Mesodermal cell (in vitro differentiated cells): ENCODE measurements at regions not wholly inside any gene's neighbourhood (a gene's known extent, or its start where the extent isn't known, plus 50 kb on each side); places are given as distances from the start of the nearest gene placed in this dataset.
"Not testable (repeated sequence)": the region's sequence is repeated elsewhere in the genome, so short reads cannot be mapped to it uniquely, and the experiment has no call there.

ENCODE experiments used
- H3K27ac ChIP-seq: 2 replicates; pipeline ENCODE4 v1.7.0; 2013; ENCODE audit warnings: mild to moderate bottlenecking, low read depth, low read length, moderate library complexity; ENCODE audit not compliant: severe bottlenecking
- H3K36me3 ChIP-seq: 2 replicates; pipeline ENCODE4 v1.7.1; 2013; ENCODE audit warnings: mild to moderate bottlenecking, low read length, moderate library complexity; ENCODE audit not compliant: control insufficient read depth, insufficient read depth
- H3K4me1 ChIP-seq: one replicate; pipeline ENCODE4 v1.7.1; 2013; ENCODE audit warnings: mild to moderate bottlenecking, low read length; ENCODE audit not compliant: insufficient read depth, control insufficient read depth, poor library complexity, severe bottlenecking
- H3K4me3 ChIP-seq: 2 replicates; pipeline ENCODE4 v1.7.0; 2013; ENCODE audit warnings: low read length, control low read depth, mild to moderate bottlenecking; ENCODE audit not compliant: insufficient read depth, poor library complexity, severe bottlenecking; ENCODE audit errors: extremely low read depth
- H3K9me3 ChIP-seq: 2 replicates; pipeline ENCODE4 v1.7.1; 2013; ENCODE audit warnings: mild to moderate bottlenecking, low read length, moderate library complexity; ENCODE audit not compliant: control insufficient read depth
- WGBS, 2 experiments: methylation state at CpG; one replicate each; pipeline ENCODE4 v1.1.5; 2013; ENCODE audit warnings: missing lambda C conversion rate in 2 of 2; ENCODE audit not compliant: insufficient coverage in 2 of 2; 5-methylcytosine and 5-hydroxymethylcytosine counted together

DNA sequence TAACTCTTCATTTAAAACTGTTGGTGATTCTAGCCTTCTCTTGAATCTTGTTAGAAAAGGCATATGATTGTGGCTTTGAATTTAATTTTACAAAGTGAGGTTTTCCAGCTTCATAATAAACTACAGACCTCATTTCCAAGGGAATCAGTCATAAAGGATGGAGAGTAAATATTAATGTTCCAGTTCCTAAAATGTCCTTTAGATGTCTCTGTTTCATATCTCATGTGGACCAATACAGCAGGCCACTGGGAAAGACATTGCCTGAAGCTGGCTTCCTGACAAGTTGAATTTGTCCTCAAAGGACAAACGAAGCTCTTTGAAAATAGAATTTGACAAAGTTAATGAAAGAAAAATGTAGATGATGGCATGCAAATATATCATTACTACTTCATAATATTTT, 125.4 kb downstream of the ZNF330 start:
- whole genome bisulfite sequencing, 2 experiments: no CpG with 5 or more reads among the region's 1 CpG
- H3K4me3 ChIP-seq: no peak overlapping the region
- no peaks in the 10 kb centered on the region for H3K36me3 ChIP-seq
- no peak overlapping the region for H3K27ac ChIP-seq
- peaks cover 18% of the 10 kb centered on the region for H3K4me1 ChIP-seq
- H3K9me3 ChIP-seq: no peaks in the 10 kb centered on the region

DNA sequence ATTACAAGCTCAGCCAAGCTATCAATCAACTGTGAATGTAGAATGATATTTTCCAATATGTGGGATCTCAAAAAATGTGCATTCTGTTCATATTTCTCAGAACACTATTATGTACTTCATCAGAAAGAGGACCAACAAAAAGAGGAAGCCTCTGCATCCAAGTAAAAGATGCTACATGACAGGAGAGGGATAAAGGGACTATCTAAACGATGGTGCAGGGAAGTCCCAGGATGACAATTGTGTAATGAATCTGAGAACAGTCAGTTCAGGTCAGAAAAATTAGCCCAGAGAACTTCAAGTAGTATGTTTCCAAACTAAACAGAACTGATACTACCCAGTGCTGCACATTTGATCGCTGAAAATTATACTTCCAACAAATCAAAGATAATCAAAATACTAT, 127.0 kb downstream of the ZNF330 start:
- Histone ChIP-seq H3K4me3 (no peak overlapping the region), H3K36me3 (no peaks in the 10 kb centered on the region), H3K27ac (no peak overlapping the region), H3K4me1 (peaks cover 27% of the 10 kb centered on the region), H3K9me3 (no peaks in the 10 kb centered on the region)
- WGBS, 2 experiments: 100% methylated on average over 1 of the region's 2 CpGs

DNA sequence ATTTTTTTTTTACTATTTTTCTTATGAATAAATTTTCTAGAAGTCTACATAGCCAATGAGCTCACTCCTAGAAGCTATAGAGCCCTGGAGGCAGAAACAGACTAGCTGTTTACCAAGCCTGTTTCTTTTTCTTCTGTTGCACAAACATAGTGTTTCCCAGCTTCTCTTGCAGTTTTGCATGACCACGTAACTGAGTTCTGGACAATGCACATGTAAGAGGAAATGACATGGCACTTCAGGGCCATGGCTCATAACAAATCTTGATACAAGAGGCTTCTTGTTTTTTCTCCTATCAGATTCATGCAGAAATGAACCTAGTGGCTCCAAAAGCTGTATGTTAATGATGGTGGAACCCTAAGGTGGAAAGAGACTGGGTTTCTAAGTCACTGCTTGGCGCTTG, 127.4 kb downstream of the ZNF330 start:
- WGBS, 2 experiments: 100% methylated on average over 1 of the region's 2 CpGs
- Histone ChIP-seq H3K4me3 (no peak overlapping the region), H3K36me3 (no peaks in the 10 kb centered on the region), H3K4me1 (peaks cover 29% of the 10 kb centered on the region), H3K9me3 (no peaks in the 10 kb centered on the region), H3K27ac (no peak overlapping the region)

DNA sequence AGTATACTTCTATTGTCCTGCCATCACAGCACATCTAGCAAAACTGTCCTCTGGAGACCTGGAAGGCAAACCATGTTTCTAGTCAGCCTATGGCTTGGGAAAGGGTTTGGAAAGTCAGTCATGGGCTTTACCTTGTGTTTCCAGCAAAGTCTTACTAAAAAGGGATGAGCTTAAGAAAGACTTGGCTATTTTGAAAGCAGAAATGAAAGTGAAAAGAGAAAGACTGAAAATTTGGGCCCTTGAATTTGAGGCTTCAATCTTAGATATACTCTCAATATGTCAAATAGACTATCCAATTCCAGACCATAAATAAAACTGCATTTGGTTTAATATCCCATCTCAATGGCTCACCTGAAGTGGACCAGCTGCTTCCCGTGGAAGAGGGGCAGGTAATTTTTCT, 127.9 kb downstream of the ZNF330 start:
- Histone ChIP-seq H3K9me3 (no peaks in the 10 kb centered on the region), H3K36me3 (no peaks in the 10 kb centered on the region), H3K4me3 (no peak overlapping the region), H3K4me1 (peaks cover 29% of the 10 kb centered on the region), H3K27ac (no peak overlapping the region)
- WGBS, 2 experiments: no CpG with 5 or more reads among the region's 1 CpG

DNA sequence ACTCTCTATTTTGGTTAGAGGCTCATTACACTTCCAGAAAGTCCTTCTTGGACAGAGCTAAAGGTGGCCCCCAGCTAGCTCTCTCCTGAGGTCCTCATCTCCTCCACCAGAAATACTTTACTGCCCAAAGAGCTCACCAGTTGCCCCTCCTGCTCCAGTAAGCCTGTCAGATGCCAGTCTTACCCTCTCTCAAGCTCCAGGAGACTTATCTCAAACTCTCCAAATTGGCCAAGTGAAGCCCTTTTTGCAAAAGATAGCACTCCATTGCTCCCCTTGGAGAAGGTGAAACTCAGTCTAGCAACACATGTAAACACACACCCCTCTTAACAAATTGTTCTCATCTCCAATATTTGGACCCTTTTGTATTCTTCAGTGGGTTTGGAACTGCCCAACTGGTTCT, 128.5 kb downstream of the ZNF330 start:
- Histone ChIP-seq H3K4me1 (peaks cover 33% of the 10 kb centered on the region), H3K36me3 (no peaks in the 10 kb centered on the region), H3K27ac (no peak overlapping the region), H3K4me3 (no peak overlapping the region), H3K9me3 (peaks cover 4% of the 10 kb centered on the region)

DNA sequence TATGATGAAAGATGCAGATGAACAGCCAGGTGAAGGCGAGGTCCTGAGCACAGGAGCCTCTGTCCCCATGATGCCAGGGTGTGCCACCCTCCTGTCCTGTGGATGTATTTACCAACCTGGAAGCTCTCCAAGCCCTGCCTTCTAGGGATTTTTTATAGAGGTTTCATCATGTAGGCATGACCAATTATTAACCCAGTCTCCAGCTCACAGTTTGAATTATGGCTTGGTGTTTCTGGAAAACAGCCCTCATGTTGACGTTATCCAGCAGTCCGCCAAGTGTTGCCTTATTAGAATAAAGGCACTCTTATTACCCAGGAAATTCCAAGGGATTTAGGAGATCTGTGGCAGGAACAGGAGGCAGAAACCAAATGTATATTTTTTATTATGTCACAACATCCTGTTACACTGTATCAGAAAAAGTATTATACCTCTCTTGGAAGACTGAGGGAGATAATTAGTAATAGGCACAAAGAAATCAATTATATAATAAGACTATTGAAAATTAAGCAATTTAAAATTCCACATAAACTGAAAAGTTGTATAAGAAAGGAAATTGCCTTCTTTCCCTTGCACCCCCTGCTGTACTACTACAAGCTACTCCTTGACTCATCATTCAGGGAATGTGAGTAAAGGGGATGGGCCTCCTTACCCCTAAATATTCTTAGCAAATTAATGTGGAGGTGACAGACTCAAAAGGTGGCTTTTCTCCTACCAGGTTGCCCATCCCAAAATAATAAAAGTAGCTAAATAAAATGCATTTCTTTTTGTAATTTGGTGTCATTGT, 129.6 kb downstream of the ZNF330 start:
- Histone ChIP-seq H3K27ac (peak overlapping the region; percentile 60), H3K4me3 (no peak overlapping the region), H3K36me3 (no peaks in the 10 kb centered on the region), H3K9me3 (peaks cover 7% of the 10 kb centered on the region), H3K4me1 (peaks cover 33% of the 10 kb centered on the region)
- WGBS, 2 experiments: 83 to 86% methylated on average over 1 to 3 of the region's 3 CpGs

DNA sequence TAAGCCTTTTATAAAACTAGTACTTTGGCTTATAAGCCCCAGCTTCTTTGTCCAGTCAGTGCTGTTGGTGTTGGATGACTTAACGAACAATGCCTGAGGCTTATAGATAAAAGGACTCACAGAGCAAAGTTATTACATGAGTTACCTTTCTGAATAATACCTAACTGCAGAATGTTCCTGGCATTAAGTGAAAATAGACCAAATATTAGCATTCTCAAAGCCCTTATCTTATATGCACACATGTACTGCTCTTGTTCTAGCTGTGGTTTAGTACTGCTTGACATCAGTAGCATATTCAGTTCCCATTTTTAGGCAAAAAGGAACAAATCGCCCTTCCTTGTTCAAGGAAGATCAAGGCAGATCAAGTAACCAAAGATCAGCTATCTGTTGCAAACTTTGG, 131.6 kb downstream of the ZNF330 start:
- WGBS, 2 experiments: 80 to 88% methylated on average over 1 of the region's 2 CpGs
- no peaks in the 10 kb centered on the region for H3K36me3 ChIP-seq
- H3K27ac ChIP-seq: peak overlapping the region; percentile 77
- peaks cover 33% of the 10 kb centered on the region for H3K4me1 ChIP-seq
- H3K4me3 ChIP-seq: no peak overlapping the region
- peaks cover 7% of the 10 kb centered on the region for H3K9me3 ChIP-seq

DNA sequence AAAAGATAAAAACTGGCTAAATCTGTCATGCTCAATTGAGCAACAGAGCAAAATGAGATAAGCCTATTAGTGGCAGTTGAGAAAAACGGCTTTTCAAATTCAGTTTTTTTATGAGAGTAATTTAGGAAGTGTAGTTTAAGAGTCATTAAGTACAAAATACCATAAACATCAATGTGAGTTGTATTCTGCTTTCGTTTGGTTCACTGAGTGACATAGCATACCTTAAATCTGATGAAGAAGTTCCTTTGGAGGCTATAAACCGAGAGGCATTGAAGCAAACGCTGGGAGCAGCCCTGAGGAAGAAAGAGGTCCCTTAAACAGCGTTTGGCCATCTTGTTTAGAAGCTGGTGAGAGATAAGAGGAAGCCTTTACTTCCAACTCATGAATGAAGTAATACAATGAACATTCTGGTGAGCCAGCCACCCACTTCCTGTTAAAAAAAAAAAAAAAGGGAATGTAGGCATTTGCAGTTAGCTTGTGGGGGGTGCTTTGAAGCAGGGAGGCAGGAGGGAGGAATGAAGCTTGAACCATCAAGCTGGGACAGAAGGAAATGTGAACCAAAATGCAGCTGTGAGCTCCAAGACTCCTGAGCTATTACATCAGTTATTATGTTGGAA, 132.3 kb downstream of the ZNF330 start:
- Histone ChIP-seq H3K36me3 (no peaks in the 10 kb centered on the region), H3K27ac (peak overlapping the region; percentile 77), H3K4me3 (no peak overlapping the region), H3K4me1 (peaks cover 33% of the 10 kb centered on the region), H3K9me3 (peaks cover 7% of the 10 kb centered on the region)
- 14 to 21% methylated on average over 2 to 3 of the region's 5 CpGs for WGBS, 2 experiments

DNA sequence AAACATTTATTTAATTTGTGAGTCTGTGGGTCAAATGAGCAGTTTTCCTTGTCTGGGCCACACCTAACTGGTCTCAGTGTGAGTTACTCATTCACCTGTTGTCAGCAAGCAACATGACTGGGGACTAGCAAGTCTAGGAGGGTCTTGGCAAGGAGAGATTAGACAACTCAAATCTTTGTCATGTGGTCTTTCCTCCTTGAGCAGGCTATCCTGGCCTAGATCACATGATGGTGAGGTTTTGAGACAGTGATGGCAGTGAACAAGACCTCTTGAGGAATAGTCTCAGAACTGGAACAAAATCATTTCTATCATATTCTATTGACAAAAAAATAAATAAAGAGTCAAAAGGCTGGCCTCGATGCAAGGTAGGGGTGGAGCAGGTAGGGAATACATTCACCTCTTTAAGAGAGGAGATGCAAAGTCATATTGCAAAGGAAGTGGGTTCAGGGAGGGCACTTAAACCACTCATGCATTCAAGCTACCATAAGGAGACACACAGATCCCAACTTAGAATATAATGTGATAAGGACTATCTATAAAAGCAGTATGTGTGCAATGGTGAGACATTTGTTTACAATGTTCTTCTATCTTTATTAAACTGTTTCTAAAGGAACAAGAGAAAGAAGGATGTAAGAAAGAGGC, 135.7 kb downstream of the ZNF330 start:
- Histone ChIP-seq H3K36me3 (no peaks in the 10 kb centered on the region), H3K4me3 (no peak overlapping the region), H3K27ac (no peak overlapping the region), H3K9me3 (peaks cover 7% of the 10 kb centered on the region), H3K4me1 (peaks cover 13% of the 10 kb centered on the region)
- no CpG with 5 or more reads among the region's 1 CpG for WGBS, 2 experiments

DNA sequence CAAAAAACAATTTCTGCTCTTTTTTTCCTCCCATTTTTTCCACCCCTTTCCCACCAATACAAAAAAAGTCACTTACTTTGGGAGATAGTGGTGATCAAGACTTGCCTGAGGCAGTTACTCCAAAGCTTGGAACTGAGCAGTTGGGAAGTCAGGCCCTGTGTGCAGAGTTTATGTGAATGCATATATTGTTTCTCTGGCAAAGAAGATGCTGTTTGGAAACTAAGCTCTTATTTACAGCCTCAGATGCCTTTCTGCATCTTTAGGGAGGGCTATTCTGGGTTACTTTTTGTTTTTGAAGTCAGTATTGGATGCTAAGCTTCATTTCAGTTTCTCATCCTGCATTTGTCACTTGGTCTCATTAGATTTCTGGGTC, 136.3 kb downstream of the ZNF330 start:
- Histone ChIP-seq H3K9me3 (peaks cover 7% of the 10 kb centered on the region), H3K27ac (no peak overlapping the region), H3K4me1 (peaks cover 13% of the 10 kb centered on the region), H3K36me3 (no peaks in the 10 kb centered on the region), H3K4me3 (no peak overlapping the region)

DNA sequence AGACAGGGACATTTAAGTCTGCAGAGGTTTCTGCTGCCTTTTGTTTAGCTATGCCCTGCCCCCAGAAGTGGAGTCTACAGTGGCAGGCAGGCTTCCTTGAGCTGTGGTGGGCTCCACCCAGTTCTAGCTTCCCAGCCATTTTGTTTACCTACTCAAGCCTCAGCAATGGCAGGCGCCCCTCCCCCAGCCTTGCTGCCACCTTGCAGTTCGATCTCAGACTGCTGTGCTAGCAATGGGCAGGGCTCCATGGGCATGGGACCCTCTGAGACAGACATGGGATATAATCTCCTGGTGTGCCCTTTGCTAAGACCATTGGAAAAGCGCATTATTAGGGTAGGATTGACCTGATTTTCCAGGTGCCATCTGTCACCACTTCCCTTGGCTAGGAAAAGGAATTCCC, 147.5 kb downstream of the ZNF330 start:
- not testable (repeated sequence) for H3K27ac ChIP-seq, H3K9me3 ChIP-seq, H3K4me3 ChIP-seq, H3K36me3 ChIP-seq, H3K4me1 ChIP-seq
- 67 to 88% methylated on average over 1 to 3 of the region's 3 CpGs for WGBS, 2 experiments
